ENCODE measurements at regions not wholly inside any gene's neighbourhood (a gene's known extent, or its start where the extent isn't known, plus 50 kb on each side); places are given as distances from the start of the nearest gene placed in this dataset.
A peak's percentile ranks its signal among the peaks of the same experiment; 100 is the strongest.

- no peak overlapping the region for H3K4me2 ChIP-seq
- H3K27ac ChIP-seq = no peak overlapping the region
- Mint-ChIP-seq H3K36me3 (no peaks in the 10 kb centered on the region), H3K4me1 (no peaks in the 10 kb centered on the region), H3K27me3 (ENCODE audit: insufficient read depth, low read depth) (no peaks in the 10 kb centered on the region), H3K9me3 (no peaks in the 10 kb centered on the region), H3K4me3 (no peak overlapping the region), H3K27ac (peak overlapping the region; percentile 12)
- no peaks in the 10 kb centered on the region for H3K9me3 ChIP-seq (ENCODE audit: low read depth)
- no peak overlapping the region for H3K9ac ChIP-seq
- H3K79me2 ChIP-seq (ENCODE audit: low read depth) = no peaks in the 10 kb centered on the region
- no peaks in the 10 kb centered on the region for H3K4me1 ChIP-seq
- H3K4me3 ChIP-seq = no peak overlapping the region
- H2AFZ ChIP-seq (replicated peaks) = no peak overlapping the region
- H3K27me3 ChIP-seq = no peaks in the 10 kb centered on the region
- no peaks in the 10 kb centered on the region for H3F3A ChIP-seq (ENCODE audit: low read depth)
- DNase-seq (ENCODE audit: low spot score) = no peak
- TF ChIP-seq EZH2phosphoT487 (IDR thresholded peaks at IDR 0.05) = no peak
- no peak for TF ChIP-seq CTCF (IDR thresholded peaks at IDR 0.05)
- TF ChIP-seq EZH2 (IDR thresholded peaks at IDR 0.05) = no peak
- no peaks in the 10 kb centered on the region for H4K20me1 ChIP-seq (ENCODE audit: low read depth)
- no peaks in the 10 kb centered on the region for H3K36me3 ChIP-seq
These were observed 158.4 kb downstream of the NDUFA12 start for GRCh38 chr12:94845110-94845509.

- no peak overlapping the region for H3K4me3 Mint-ChIP-seq
- no peak overlapping the region for H3K27ac ChIP-seq
These were observed 159.0 kb downstream of the NDUFA12 start for GRCh38 chr12:94844452-94844851.

GRCh38 chr12:94841904-94842610 lies 161.4 kb downstream of the NDUFA12 start:
- H3F3A ChIP-seq (ENCODE audit: low read depth) = no peaks in the 10 kb centered on the region
- H3K27ac ChIP-seq = no peak overlapping the region
- no peak overlapping the region for H3K9ac ChIP-seq
- no peak overlapping the region for H3K4me3 ChIP-seq
- no peak overlapping the region for H3K4me2 ChIP-seq
- no peaks in the 10 kb centered on the region for H3K9me3 ChIP-seq (ENCODE audit: low read depth)
- H3K36me3 ChIP-seq = no peaks in the 10 kb centered on the region
- Mint-ChIP-seq H3K27ac (no peak overlapping the region), H3K4me1 (no peaks in the 10 kb centered on the region), H3K4me3 (no peak overlapping the region), H3K27me3 (ENCODE audit: insufficient read depth, low read depth) (no peaks in the 10 kb centered on the region), H3K9me3 (peaks cover 8% of the 10 kb centered on the region), H3K36me3 (no peaks in the 10 kb centered on the region)
- H4K20me1 ChIP-seq (ENCODE audit: low read depth) = no peaks in the 10 kb centered on the region
- H3K79me2 ChIP-seq (ENCODE audit: low read depth) = no peaks in the 10 kb centered on the region
- DNase-seq (ENCODE audit: low spot score) = no peak
- no peaks in the 10 kb centered on the region for H3K4me1 ChIP-seq
- no peak overlapping the region for H2AFZ ChIP-seq (replicated peaks)
- TF ChIP-seq EZH2phosphoT487 (IDR thresholded peaks at IDR 0.05) = no peak
- no peak for TF ChIP-seq CTCF (IDR thresholded peaks at IDR 0.05)
- no peak for TF ChIP-seq EZH2 (IDR thresholded peaks at IDR 0.05)
- H3K27me3 ChIP-seq = no peaks in the 10 kb centered on the region

More at GRCh38 chr12:94844452-94844851, 159.0 kb downstream of the NDUFA12 start:
- H3K36me3 ChIP-seq = no peaks in the 10 kb centered on the region
- TF ChIP-seq EZH2phosphoT487 (IDR thresholded peaks at IDR 0.05) (no peak), CTCF (IDR thresholded peaks at IDR 0.05) (no peak), EZH2 (IDR thresholded peaks at IDR 0.05) (no peak)
- H3K9ac ChIP-seq = no peak overlapping the region
- Mint-ChIP-seq H3K36me3 (no peaks in the 10 kb centered on the region), H3K27ac (no peak overlapping the region), H3K27me3 (ENCODE audit: insufficient read depth, low read depth) (no peaks in the 10 kb centered on the region), H3K4me1 (no peaks in the 10 kb centered on the region), H3K9me3 (no peaks in the 10 kb centered on the region)
- H3K9me3 ChIP-seq (ENCODE audit: low read depth) = no peaks in the 10 kb centered on the region
- H4K20me1 ChIP-seq (ENCODE audit: low read depth) = no peaks in the 10 kb centered on the region
- H3K4me1 ChIP-seq = no peaks in the 10 kb centered on the region
- no peak overlapping the region for H3K4me2 ChIP-seq
- no peaks in the 10 kb centered on the region for H3K27me3 ChIP-seq
- DNase-seq (ENCODE audit: low spot score) = no peak
- H3K79me2 ChIP-seq (ENCODE audit: low read depth) = no peaks in the 10 kb centered on the region
- no peak overlapping the region for H3K4me3 ChIP-seq
- no peak overlapping the region for H2AFZ ChIP-seq (replicated peaks)
- H3F3A ChIP-seq (ENCODE audit: low read depth) = no peaks in the 10 kb centered on the region
